ENCODE measurements at regions not wholly inside any gene's neighbourhood (a gene's known extent, or its start where the extent isn't known, plus 50 kb on each side); places are given as distances from the start of the nearest gene placed in this dataset.

- no peak for TF ChIP-seq CTCF (IDR thresholded peaks at IDR 0.05)
- Histone ChIP-seq H3K4me2 (replicated peaks; ENCODE audit: extremely low read depth, low read length, poor library complexity, severe bottlenecking) (no peak overlapping the region), H3K9me3 (replicated peaks in 1 of 2; ENCODE audit: control insufficient read depth in 1 of 2, insufficient read depth in 1 of 2, low read length in 2 of 2) (peaks cover 11 to 23% of the 10 kb centered on the region in 2 donors), H3K4me3 (replicated peaks in 1 of 3; ENCODE audit: low read depth in 2 of 3, low read length in 3 of 3) (no peak overlapping the region), H2AFZ (ENCODE audit: insufficient read depth, low read depth, low read length, poor library complexity, severe bottlenecking) (no peak overlapping the region), H3K4me1 (ENCODE audit: control insufficient read depth in 1 of 2, insufficient read depth in 2 of 2, low read length in 2 of 2) (no peaks in the 10 kb centered on the region), H4K20me1 (ENCODE audit: insufficient read depth, low read length) (no peaks in the 10 kb centered on the region), H3K36me3 (replicated peaks in 1 of 2; ENCODE audit: control insufficient read depth in 1 of 2, insufficient read depth in 2 of 2, low read length in 2 of 2) (no peaks in the 10 kb centered on the region), H3K9ac (ENCODE audit: insufficient read depth, low read length, poor library complexity, severe bottlenecking) (no peak overlapping the region), H3K27me3 (ENCODE audit: control insufficient read depth in 2 of 2, insufficient read depth in 2 of 2, low read length in 2 of 2) (no peaks in the 10 kb centered on the region), H3K27ac (ENCODE audit: low read depth in 1 of 2, low read length in 2 of 2) (no peak overlapping the region), H3K79me2 (ENCODE audit: insufficient read depth, low read length) (no peaks in the 10 kb centered on the region)
- Mint-ChIP-seq H3K9me3 (peaks cover 10 to 30% (median 23%) of the 10 kb centered on the region in 7 donors), H3K27ac (no peak overlapping the region), H3K36me3 (no peaks in the 10 kb centered on the region), H3K4me3 (no peak overlapping the region), H3K27me3 (ENCODE audit: low read depth in 3 of 3) (peaks cover 14 to 23% (median 15%) of the 10 kb centered on the region in 3 donors), H3K4me1 (no peaks in the 10 kb centered on the region)
- 78% methylated on average over 3 of the region's 8 CpGs for WGBS (ENCODE audit: insufficient coverage)
- intact Hi-C loops (cut with micrococcal nuclease): no loop called here
- no peak for DNase-seq
Measured at GRCh38 chr1:5763696-5764370, 228.4 kb downstream of the NPHP4 start.

GRCh38 chr1:5758859-5759578 lies 233.2 kb downstream of the NPHP4 start:
- Histone ChIP-seq H3K4me1 (ENCODE audit: control insufficient read depth in 1 of 2, insufficient read depth in 2 of 2, low read length in 2 of 2) (no peaks in the 10 kb centered on the region), H3K4me2 (replicated peaks; ENCODE audit: extremely low read depth, low read length, poor library complexity, severe bottlenecking) (no peak overlapping the region), H4K20me1 (ENCODE audit: insufficient read depth, low read length) (no peaks in the 10 kb centered on the region), H3K79me2 (ENCODE audit: insufficient read depth, low read length) (no peaks in the 10 kb centered on the region), H3K36me3 (replicated peaks in 1 of 2; ENCODE audit: control insufficient read depth in 1 of 2, insufficient read depth in 2 of 2, low read length in 2 of 2) (no peaks in the 10 kb centered on the region), H2AFZ (ENCODE audit: insufficient read depth, low read depth, low read length, poor library complexity, severe bottlenecking) (no peak overlapping the region), H3K4me3 (replicated peaks in 1 of 3; ENCODE audit: low read depth in 2 of 3, low read length in 3 of 3) (no peak overlapping the region), H3K9me3 (replicated peaks in 1 of 2; ENCODE audit: control insufficient read depth in 1 of 2, insufficient read depth in 1 of 2, low read length in 2 of 2) (peaks cover 11 to 17% of the 10 kb centered on the region in 2 donors), H3K27me3 (ENCODE audit: control insufficient read depth in 2 of 2, insufficient read depth in 2 of 2, low read length in 2 of 2) (no peaks in the 10 kb centered on the region), H3K9ac (ENCODE audit: insufficient read depth, low read length, poor library complexity, severe bottlenecking) (no peak overlapping the region), H3K27ac (ENCODE audit: low read depth in 1 of 2, low read length in 2 of 2) (no peak overlapping the region)
- Mint-ChIP-seq H3K4me3 (no peak overlapping the region), H3K4me1 (no peaks in the 10 kb centered on the region), H3K9me3 (peaks cover 10 to 25% (median 14%) of the 10 kb centered on the region in 7 donors), H3K27me3 (ENCODE audit: low read depth in 3 of 3) (peaks cover 1 to 8% (median 6%) of the 10 kb centered on the region in 3 donors), H3K36me3 (no peaks in the 10 kb centered on the region), H3K27ac (no peak overlapping the region)
- intact Hi-C loops (cut with micrococcal nuclease): no loop called here
- DNase-seq: no peak
- WGBS (ENCODE audit: insufficient coverage): 65% methylated on average over 16 of the region's 19 CpGs
- no peak for TF ChIP-seq CTCF (IDR thresholded peaks at IDR 0.05)
